Ovary (tissue), 3 donors: ENCODE measurements at regions not wholly inside any gene's neighbourhood (a gene's known extent, or its start where the extent isn't known, plus 50 kb on each side); places are given as distances from the start of the nearest gene placed in this dataset.
"Not testable (repeated sequence)": the region's sequence is repeated elsewhere in the genome, so short reads cannot be mapped to it uniquely, and the experiment has no call there.

Experiments
- CTCF ChIP-seq, 3 donors: fragments of 450-650 bp in 2 of 3; fragments of 200-600 bp in 1 of 3; IDR thresholded peaks; one replicate each; pipeline versions ENCODE4 v1.5.1 to v1.8.0; 2016 to 2022; ENCODE audit warnings: antibody characterized with exemption in 3 of 3, mild to moderate bottlenecking in 1 of 3
- EP300 ChIP-seq: sonication (generic); formaldehyde crosslinking; IDR thresholded peaks from one replicate; pipeline ENCODE4 v1.6.1; 2017; ENCODE audit warnings: antibody characterized with exemption
- donor health status: DM: no; HTN: no; CAD: no.

- TF ChIP-seq EP300; CTCF (IDR thresholded peaks at IDR 0.05): not testable (repeated sequence)
These were observed 267.4 kb downstream of the HINT1 start for GRCh38 chr5:130897537-130898195.
